ENCODE measurements at regions not wholly inside any gene's neighbourhood (a gene's known extent, or its start where the extent isn't known, plus 50 kb on each side); places are given as distances from the start of the nearest gene placed in this dataset.

- Histone ChIP-seq H3K9me3 (no peaks in the 10 kb centered on the region), H3K4me1 (no peaks in the 10 kb centered on the region), H3K27ac (no peak overlapping the region), H3K36me3 (peaks cover 0 to 6% (median 0%) of the 10 kb centered on the region in 6 donors), H3K4me3 (no peak overlapping the region), H3K27me3 (replicated peaks in 1 of 7) (no peaks in the 10 kb centered on the region)
- intact Hi-C loops (cut with DNase I; ENCODE audit: low total_unique reads) = no loop called here
- peak; percentile 51 for DNase-seq
- WGBS, 5 donors = 96 to 98% (median 97%) methylated on average over 41 to 59 of the region's 59 CpGs
- TF ChIP-seq POLR2AphosphoS5 (IDR thresholded peaks at IDR 0.05) = no peak
- no peak for TF ChIP-seq CTCF (IDR thresholded peaks at IDR 0.05 in 8 of 11, conservative IDR thresholded peaks at IDR 0.05 in 3 of 11)
- TF ChIP-seq POLR2A (IDR thresholded peaks at IDR 0.05) = no peak
Measured at GRCh38 chr22:49540913-49541692, 286.6 kb downstream of the BRD1 start.

GRCh38 chr22:49540084-49540912 is 287.4 kb downstream of the BRD1 start:
- 79 to 91% (median 89%) methylated on average over 23 of the region's 23 CpGs for WGBS, 5 donors

GRCh38 chr22:49538006-49538405 is 289.7 kb downstream of the BRD1 start:
- Histone ChIP-seq H3K4me3 (no peak overlapping the region), H3K4me1 (no peaks in the 10 kb centered on the region), H3K36me3 (peaks cover 0 to 6% (median 0%) of the 10 kb centered on the region in 6 donors), H3K27me3 (replicated peaks in 1 of 7) (no peaks in the 10 kb centered on the region), H3K9me3 (no peaks in the 10 kb centered on the region), H3K27ac (no peak overlapping the region)
- peak; percentile 10 for DNase-seq
- intact Hi-C loops (cut with DNase I; ENCODE audit: low total_unique reads) = no loop called here
- WGBS, 5 donors = 87 to 90% (median 89%) methylated on average over 6 of the region's 6 CpGs
- TF ChIP-seq CTCF (IDR thresholded peaks at IDR 0.05 in 8 of 11, conservative IDR thresholded peaks at IDR 0.05 in 3 of 11) (no peak), POLR2A (IDR thresholded peaks at IDR 0.05) (no peak), POLR2AphosphoS5 (IDR thresholded peaks at IDR 0.05) (no peak)

More at GRCh38 chr22:49540084-49540912, 287.4 kb downstream of the BRD1 start:
- no peak for TF ChIP-seq POLR2AphosphoS5 (IDR thresholded peaks at IDR 0.05)
- no peak for TF ChIP-seq POLR2A (IDR thresholded peaks at IDR 0.05)
- no peak for TF ChIP-seq CTCF (IDR thresholded peaks at IDR 0.05 in 8 of 11, conservative IDR thresholded peaks at IDR 0.05 in 3 of 11)
- Histone ChIP-seq H3K27ac (no peak overlapping the region), H3K4me3 (no peak overlapping the region), H3K9me3 (no peaks in the 10 kb centered on the region), H3K4me1 (no peaks in the 10 kb centered on the region), H3K36me3 (peaks cover 0 to 6% (median 0%) of the 10 kb centered on the region in 6 donors), H3K27me3 (replicated peaks in 1 of 7) (no peaks in the 10 kb centered on the region)
- intact Hi-C loops (cut with DNase I; ENCODE audit: low total_unique reads) = no loop called here
- peak; percentile 46 for DNase-seq

Measured in spleen (tissue), 11 donors.